Spleen (tissue), 7 donors: ENCODE measurements at regions not wholly inside any gene's neighbourhood (a gene's known extent, or its start where the extent isn't known, plus 50 kb on each side); places are given as distances from the start of the nearest gene placed in this dataset.

Source experiments
- POLR2A ChIP-seq, 3 donors: fragments of 450-650 bp; IDR thresholded peaks; one replicate each; pipeline ENCODE4 v1.5.1; 2017; ENCODE audit warnings: antibody characterized with exemption in 3 of 3, mild to moderate bottlenecking in 1 of 3
- POLR2AphosphoS5 ChIP-seq, 3 donors: sonication (generic); formaldehyde crosslinking; IDR thresholded peaks; one replicate each; pipeline ENCODE4 v1.5.1; 2017; ENCODE audit warnings: antibody characterized with exemption in 3 of 3
- TF ChIP-seq, protein P1 (sequence below), 11 experiments: fragments of 200-600 bp in 7 of 11; fragments of 450-650 bp in 4 of 11; sonication (generic) in 4 of 11; IDR thresholded peaks in 8 of 11; conservative IDR thresholded peaks in 3 of 11; 1 replicate in 7 of 11; 2 replicates in 4 of 11; pipeline versions ENCODE4 v1.4.0 to v1.8.0; 2016 to 2021; ENCODE audit warnings: antibody characterized with exemption in 11 of 11, inconsistent platforms in 4 of 11, mild to moderate bottlenecking in 1 of 11
- donor health status: DM: no; HTN: no; CAD: no; lungs with moderate emphysema.
- donor health status: DM: no; HTN: no; CAD: no.
- donor health status: DM: no; HTN: no; CAD: no.

- TF ChIP-seq POLR2A (IDR thresholded peaks at IDR 0.05): no peak
- TF ChIP-seq, protein P1, sequence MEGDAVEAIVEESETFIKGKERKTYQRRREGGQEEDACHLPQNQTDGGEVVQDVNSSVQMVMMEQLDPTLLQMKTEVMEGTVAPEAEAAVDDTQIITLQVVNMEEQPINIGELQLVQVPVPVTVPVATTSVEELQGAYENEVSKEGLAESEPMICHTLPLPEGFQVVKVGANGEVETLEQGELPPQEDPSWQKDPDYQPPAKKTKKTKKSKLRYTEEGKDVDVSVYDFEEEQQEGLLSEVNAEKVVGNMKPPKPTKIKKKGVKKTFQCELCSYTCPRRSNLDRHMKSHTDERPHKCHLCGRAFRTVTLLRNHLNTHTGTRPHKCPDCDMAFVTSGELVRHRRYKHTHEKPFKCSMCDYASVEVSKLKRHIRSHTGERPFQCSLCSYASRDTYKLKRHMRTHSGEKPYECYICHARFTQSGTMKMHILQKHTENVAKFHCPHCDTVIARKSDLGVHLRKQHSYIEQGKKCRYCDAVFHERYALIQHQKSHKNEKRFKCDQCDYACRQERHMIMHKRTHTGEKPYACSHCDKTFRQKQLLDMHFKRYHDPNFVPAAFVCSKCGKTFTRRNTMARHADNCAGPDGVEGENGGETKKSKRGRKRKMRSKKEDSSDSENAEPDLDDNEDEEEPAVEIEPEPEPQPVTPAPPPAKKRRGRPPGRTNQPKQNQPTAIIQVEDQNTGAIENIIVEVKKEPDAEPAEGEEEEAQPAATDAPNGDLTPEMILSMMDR (IDR thresholded peaks at IDR 0.05 in 8 of 11, conservative IDR thresholded peaks at IDR 0.05 in 3 of 11): no peak
- TF ChIP-seq POLR2AphosphoS5 (IDR thresholded peaks at IDR 0.05): no peak
These were observed 350.9 kb upstream of the CCDC179 start for GRCh38 chr11:23211221-23211620.
